DND-41 (cell line): ENCODE measurements at regions not wholly inside any gene's neighbourhood (a gene's known extent, or its start where the extent isn't known, plus 50 kb on each side); places are given as distances from the start of the nearest gene placed in this dataset.
"Not testable (repeated sequence)": the region's sequence is repeated elsewhere in the genome, so short reads cannot be mapped to it uniquely, and the experiment has no call there.

ENCODE experiments used
- ATAC-seq: fragments of 200-7000 bp; cut with Tn5 transposase; 3 replicates; pipeline ENCODE4 v1.9.1; 2021; ENCODE audit warnings: low read depth; ENCODE audit not compliant: insufficient read depth
- DNase-seq: peaks from one replicate; pipeline ENCODE4 v3.0.0-alpha.2; 2020
- H2AFZ ChIP-seq: 2 replicates; pipeline ENCODE4 v1.6.0; 2012; ENCODE audit warnings: low read depth, low read length
- H3K27ac ChIP-seq: 2 replicates; pipeline ENCODE4 v1.5.1; 2012; ENCODE audit warnings: low read length, inconsistent platforms
- H3K27me3 ChIP-seq: fragments of 200-600 bp; sonication (generic); 2 replicates; pipeline ENCODE4 v1.6.0; 2012; ENCODE audit warnings: low read length, mild to moderate bottlenecking, inconsistent platforms; ENCODE audit not compliant: insufficient read depth, poor library complexity
- H3K36me3 ChIP-seq: 2 replicates; pipeline ENCODE4 v1.5.1; 2012; ENCODE audit warnings: low read length, inconsistent platforms; ENCODE audit not compliant: insufficient read depth
- H3K4me1 ChIP-seq: 2 replicates; pipeline ENCODE4 v1.5.1; 2012; ENCODE audit warnings: mild to moderate bottlenecking, low read length; ENCODE audit not compliant: insufficient read depth
- H3K4me2 ChIP-seq: 2 replicates; pipeline ENCODE4 v1.6.0; 2012; ENCODE audit warnings: mild to moderate bottlenecking, moderate library complexity, low read length, inconsistent platforms; ENCODE audit not compliant: insufficient read depth
- H3K4me3 ChIP-seq, 2 experiments: fragments of 200-600 bp in 1 of 2; shearing (Covaris generic) in 1 of 2; 2 replicates each; pipeline ENCODE4 v1.5.1; 2012 to 2016; ENCODE audit warnings: inconsistent platforms in 2 of 2, low read length in 2 of 2, mild to moderate bottlenecking in 2 of 2, low read depth in 1 of 2, moderate library complexity in 1 of 2
- H3K79me2 ChIP-seq: 2 replicates; pipeline ENCODE4 v1.6.0; 2012; ENCODE audit warnings: low read length, inconsistent platforms; ENCODE audit not compliant: insufficient read depth
- H3K9ac ChIP-seq: 2 replicates; pipeline ENCODE4 v1.6.0; 2012; ENCODE audit warnings: low read depth, mild to moderate bottlenecking, inconsistent platforms, low read length, moderate library complexity
- H3K9me3 ChIP-seq: 2 replicates; pipeline ENCODE4 v1.5.1; 2012; ENCODE audit warnings: low read length, moderate library complexity, mild to moderate bottlenecking, inconsistent platforms; ENCODE audit not compliant: insufficient read depth, severe bottlenecking
- H4K20me1 ChIP-seq: 2 replicates; pipeline ENCODE4 v1.6.0; 2012; ENCODE audit warnings: low read length; ENCODE audit not compliant: insufficient read depth
- CTCF ChIP-seq: IDR thresholded peaks from 2 replicates; pipeline ENCODE4 v1.5.1; 2012; ENCODE audit warnings: borderline replicate concordance, low read length, moderate library complexity, mild to moderate bottlenecking; ENCODE audit not compliant: poor library complexity, severe bottlenecking; ENCODE audit errors: extremely low read depth
- EZH2 ChIP-seq: IDR thresholded peaks from 3 replicates; pipeline ENCODE4 v1.6.1; 2012; ENCODE audit warnings: borderline replicate concordance, low read depth, mild to moderate bottlenecking, moderate library complexity, low read length, inconsistent platforms; ENCODE audit not compliant: severe bottlenecking

DNA sequence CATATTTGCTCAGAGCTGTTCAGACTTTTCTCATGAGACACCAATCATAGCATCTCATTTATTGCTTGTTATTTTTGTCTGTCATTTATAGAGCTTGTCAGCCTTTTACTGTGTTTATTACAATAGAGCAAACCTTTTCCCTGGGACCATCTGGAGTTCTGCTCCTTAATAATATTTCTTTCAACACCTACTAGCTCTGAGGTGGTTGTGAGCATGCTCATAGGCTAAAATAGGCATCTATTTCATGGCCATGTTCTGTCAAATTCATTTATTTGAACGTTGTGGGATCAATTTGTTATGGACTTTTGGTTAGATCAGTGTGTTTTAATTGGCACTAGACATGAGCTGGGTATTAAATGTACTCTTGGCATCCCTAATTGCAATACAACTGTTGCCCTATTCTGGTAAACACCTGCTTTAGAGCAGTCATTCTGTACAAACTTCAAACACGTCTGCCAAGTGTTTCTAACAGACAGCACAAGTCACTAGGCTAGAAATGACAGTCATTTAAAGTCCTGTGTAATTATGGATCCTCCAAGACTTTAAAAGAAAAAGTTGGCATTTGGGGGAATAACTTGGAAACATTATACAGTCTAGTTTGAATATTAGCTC lies 766.3 kb downstream of the ZNF385D start:
- ATAC-seq (no peak), DNase-seq (no peak)
- Histone ChIP-seq H3K4me3 (no peak overlapping the region), H2AFZ (no peak overlapping the region), H3K4me2 (no peak overlapping the region), H4K20me1 (no peaks in the 10 kb centered on the region), H3K4me1 (no peaks in the 10 kb centered on the region), H3K79me2 (no peaks in the 10 kb centered on the region), H3K36me3 (no peaks in the 10 kb centered on the region), H3K27me3 (no peaks in the 10 kb centered on the region), H3K9me3 (no peaks in the 10 kb centered on the region), H3K9ac (no peak overlapping the region), H3K27ac (no peak overlapping the region)
- TF ChIP-seq EZH2 (no peak), CTCF (no peak)

DNA sequence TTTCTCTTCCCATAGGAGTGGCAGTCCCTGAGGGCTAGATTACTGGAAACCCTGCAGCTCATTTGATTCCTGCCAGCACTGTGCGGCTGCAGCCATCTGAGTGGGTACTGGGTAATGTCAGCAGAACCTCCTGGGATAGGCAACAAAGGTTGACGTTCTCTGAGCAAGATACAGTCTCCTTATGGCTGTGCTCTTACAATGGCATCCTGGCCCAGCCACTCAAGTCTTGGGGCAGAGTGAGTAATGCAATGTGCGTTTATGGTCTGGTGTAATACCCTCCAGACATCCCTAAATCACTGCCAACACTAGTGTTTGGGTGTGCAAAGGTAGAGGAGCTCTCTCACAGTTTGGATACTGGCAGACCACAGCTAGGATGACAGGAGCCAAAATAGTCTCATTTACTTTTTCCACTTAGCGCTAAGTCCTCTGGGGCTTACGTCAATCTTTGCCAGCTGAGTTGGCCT lies 775.8 kb downstream of the ZNF385D start:
- no peak overlapping the region for H3K4me2 ChIP-seq
- no peak for ATAC-seq
- no peak overlapping the region for H2AFZ ChIP-seq

DNA sequence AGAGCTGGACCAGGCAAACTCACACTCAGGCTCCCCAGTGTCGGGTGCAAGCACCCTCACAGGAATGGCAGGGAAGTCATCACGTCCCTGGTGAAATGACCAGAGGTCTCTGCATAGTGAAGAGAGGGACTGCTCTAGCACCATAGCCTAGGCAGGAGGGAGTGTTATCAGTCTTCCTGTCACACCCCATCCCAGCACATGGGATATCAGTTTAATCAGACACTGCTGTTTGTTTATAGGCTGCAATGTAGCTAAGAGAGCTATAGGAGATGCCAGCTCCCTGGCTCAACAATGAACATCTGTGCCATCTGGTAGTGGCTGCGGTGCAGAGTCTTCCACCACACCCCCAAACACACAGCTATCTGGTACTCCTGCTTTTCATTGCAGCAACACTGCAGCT lies 776.6 kb downstream of the ZNF385D start:
- DNase-seq: no peak
- no peak for TF ChIP-seq EZH2
- TF ChIP-seq CTCF: no peak
- no peak overlapping the region for H3K27ac ChIP-seq
- H3K9me3 ChIP-seq: no peaks in the 10 kb centered on the region
- H4K20me1 ChIP-seq: no peaks in the 10 kb centered on the region
- no peak for ATAC-seq
- no peak overlapping the region for H3K4me3 ChIP-seq
- H3K4me1 ChIP-seq: no peaks in the 10 kb centered on the region
- H2AFZ ChIP-seq: no peak overlapping the region
- H3K79me2 ChIP-seq: no peaks in the 10 kb centered on the region
- H3K27me3 ChIP-seq: no peaks in the 10 kb centered on the region
- no peaks in the 10 kb centered on the region for H3K36me3 ChIP-seq
- no peak overlapping the region for H3K9ac ChIP-seq
- H3K4me2 ChIP-seq: no peak overlapping the region

More for the DNA sequence above, 775.8 kb downstream of the ZNF385D start:
- H3K36me3 ChIP-seq: no peaks in the 10 kb centered on the region
- no peak overlapping the region for H3K27ac ChIP-seq
- no peaks in the 10 kb centered on the region for H3K79me2 ChIP-seq
- no peak for TF ChIP-seq CTCF
- no peak for TF ChIP-seq EZH2
- no peaks in the 10 kb centered on the region for H3K9me3 ChIP-seq
- no peak for DNase-seq
- H4K20me1 ChIP-seq: no peaks in the 10 kb centered on the region
- no peak overlapping the region for H3K9ac ChIP-seq
- no peak overlapping the region for H3K4me3 ChIP-seq
- H3K27me3 ChIP-seq: no peaks in the 10 kb centered on the region
- no peaks in the 10 kb centered on the region for H3K4me1 ChIP-seq

GRCh38 chr3:20970807-20971206 lies 780.2 kb downstream of the ZNF385D start:
- not testable (repeated sequence) for H3K27ac ChIP-seq, H3K4me3 ChIP-seq, ATAC-seq, H3K9ac ChIP-seq, H2AFZ ChIP-seq, H3K4me2 ChIP-seq, H3K27me3 ChIP-seq, H3K4me1 ChIP-seq, DNase-seq, H4K20me1 ChIP-seq, H3K79me2 ChIP-seq, H3K36me3 ChIP-seq, H3K9me3 ChIP-seq

DNA sequence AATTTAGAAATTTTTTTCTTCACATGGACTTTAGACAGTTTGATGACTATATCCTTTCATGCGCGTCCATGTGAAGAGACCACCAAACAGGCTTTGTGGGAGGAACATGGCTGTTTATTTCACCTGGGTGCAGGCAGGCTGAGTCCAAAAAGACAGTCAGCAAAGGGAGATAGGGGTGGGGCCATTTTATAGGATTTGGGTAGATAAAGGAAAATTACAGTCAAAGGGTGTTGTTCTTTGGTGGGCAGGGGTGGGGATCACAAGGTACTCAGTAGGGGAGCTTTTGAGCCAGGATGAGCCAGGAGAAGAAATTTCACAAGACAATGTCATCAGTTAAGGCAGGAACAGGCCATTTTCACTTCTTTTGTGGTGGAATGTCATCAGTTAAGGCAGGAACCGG lies 781.5 kb upstream of the SGO1 start:
- not testable (repeated sequence) for H3K79me2 ChIP-seq, H3K4me3 ChIP-seq, H3K27me3 ChIP-seq, H3K4me1 ChIP-seq, H3K9ac ChIP-seq, H3K4me2 ChIP-seq, H3K9me3 ChIP-seq, H3K36me3 ChIP-seq, H4K20me1 ChIP-seq, DNase-seq, H3K27ac ChIP-seq, H2AFZ ChIP-seq, ATAC-seq
